Neuron (in vitro differentiated cells): ENCODE measurements at regions not wholly inside any gene's neighbourhood (a gene's known extent, or its start where the extent isn't known, plus 50 kb on each side); places are given as distances from the start of the nearest gene placed in this dataset.
"Not testable (repeated sequence)": the region's sequence is repeated elsewhere in the genome, so short reads cannot be mapped to it uniquely, and the experiment has no call there.

Experiments
- H2AFZ ChIP-seq: one replicate; pipeline ENCODE4 v1.6.1; 2013; ENCODE audit warnings: low read depth, mild to moderate bottlenecking, inconsistent platforms, low read length, moderate library complexity
- H3K27me3 ChIP-seq: one replicate; pipeline ENCODE4 v1.6.1; 2013; ENCODE audit warnings: low read length; ENCODE audit not compliant: insufficient read depth
- H3K36me3 ChIP-seq: one replicate; pipeline ENCODE4 v1.6.1; 2013; ENCODE audit warnings: low read length; ENCODE audit not compliant: insufficient read depth
- H3K4me1 ChIP-seq: one replicate; pipeline ENCODE4 v1.6.1; 2013; ENCODE audit warnings: low read length; ENCODE audit not compliant: insufficient read depth
- H3K4me3 ChIP-seq: 2 replicates; pipeline ENCODE4 v1.5.1; 2013; ENCODE audit warnings: mild to moderate bottlenecking, low read length, moderate library complexity
- H3K9me3 ChIP-seq: one replicate; pipeline ENCODE4 v1.6.1; 2013; ENCODE audit warnings: low read length

DNA sequence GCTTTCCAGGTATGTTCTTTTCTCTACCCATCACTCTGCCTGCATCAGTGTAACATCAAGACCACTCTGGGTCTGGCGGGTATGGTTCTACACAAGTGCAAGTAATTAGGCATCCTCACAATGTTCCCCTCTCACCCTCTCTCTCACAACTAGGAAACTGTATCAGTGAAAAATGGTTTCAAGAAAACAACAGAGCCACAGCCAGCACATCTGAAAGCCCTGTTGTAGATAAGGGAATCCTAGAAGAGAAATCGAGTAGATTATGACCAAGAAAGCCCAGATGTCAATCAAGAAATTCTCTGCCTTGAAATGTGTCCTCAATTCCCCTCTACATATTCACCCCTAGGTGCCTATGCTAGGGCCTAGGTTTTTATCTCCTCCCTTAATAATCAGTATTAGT is 281.3 kb upstream of the ANKRD50 start:
- Histone ChIP-seq H3K27me3 (no peaks in the 10 kb centered on the region), H3K9me3 (no peaks in the 10 kb centered on the region), H3K4me1 (no peaks in the 10 kb centered on the region), H2AFZ (no peak overlapping the region), H3K4me3 (no peak overlapping the region), H3K36me3 (no peaks in the 10 kb centered on the region)

DNA sequence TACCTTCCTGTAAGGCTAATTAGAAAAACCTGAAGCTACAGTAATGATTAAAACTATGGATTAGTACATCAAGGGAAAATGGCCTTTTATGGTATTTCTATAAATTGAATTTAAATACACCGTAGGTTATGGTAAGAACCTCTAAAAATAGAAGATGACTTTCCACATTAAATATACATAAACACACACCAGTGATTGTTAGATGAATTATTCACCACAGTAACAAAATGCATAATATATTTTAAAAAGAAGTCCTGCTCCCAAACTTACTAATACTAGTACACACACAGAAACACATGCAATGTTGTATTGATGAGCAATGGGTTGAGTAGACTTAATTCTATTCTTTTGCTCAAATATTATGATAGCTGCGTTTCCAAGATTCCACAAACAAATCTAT is 277.9 kb upstream of the ANKRD50 start:
- Histone ChIP-seq H3K36me3 (no peaks in the 10 kb centered on the region), H3K4me1 (no peaks in the 10 kb centered on the region), H3K9me3 (no peaks in the 10 kb centered on the region), H3K27me3 (no peaks in the 10 kb centered on the region), H3K4me3 (no peak overlapping the region), H2AFZ (no peak overlapping the region)

DNA sequence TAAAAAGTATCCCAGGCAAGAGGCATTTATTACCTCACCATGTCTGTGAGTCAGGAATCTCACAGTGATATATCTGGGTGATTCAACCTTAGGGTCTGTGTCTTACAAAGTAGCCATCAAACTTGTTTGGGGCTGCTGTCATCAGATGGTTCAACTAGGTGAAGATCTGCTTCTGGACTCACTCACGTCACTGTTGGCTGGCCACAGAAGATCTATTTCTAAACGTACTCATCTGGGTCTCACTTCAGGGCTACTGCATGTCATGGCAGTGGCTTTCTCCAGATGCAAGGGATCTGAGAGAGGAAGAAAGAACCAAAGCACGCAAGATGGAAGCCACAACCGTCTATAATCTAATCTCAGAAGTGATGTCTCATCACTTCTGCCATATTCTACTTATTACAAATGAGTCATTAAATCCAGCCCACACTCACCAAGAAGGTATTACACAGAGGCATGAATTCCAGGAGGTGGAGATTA is 267.8 kb upstream of the ANKRD50 start:
- Histone ChIP-seq H3K36me3 (no peaks in the 10 kb centered on the region), H3K27me3 (no peaks in the 10 kb centered on the region), H3K9me3 (no peaks in the 10 kb centered on the region), H3K4me1 (no peaks in the 10 kb centered on the region), H3K4me3 (no peak overlapping the region), H2AFZ (no peak overlapping the region)

DNA sequence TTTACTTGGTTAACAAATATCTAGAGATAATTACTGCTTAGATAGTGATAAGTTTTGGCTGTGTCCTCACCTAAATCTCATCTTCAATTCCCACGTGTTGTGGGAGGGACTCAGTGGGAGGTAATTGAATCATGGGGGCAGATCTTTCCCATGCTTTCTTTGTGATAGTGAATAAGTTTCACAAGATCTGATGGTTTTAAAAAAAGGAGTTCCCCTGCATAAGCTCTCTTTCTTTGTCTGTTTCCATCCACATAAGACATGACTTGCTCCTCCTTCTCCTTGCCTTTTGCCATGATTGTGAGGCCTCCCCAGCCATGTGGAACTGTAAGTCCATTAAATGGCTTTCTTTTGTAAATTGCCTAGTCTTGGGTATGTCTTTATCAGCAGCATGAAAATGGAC is 266.0 kb upstream of the ANKRD50 start:
- H3K36me3 ChIP-seq, H3K27me3 ChIP-seq, H3K9me3 ChIP-seq, H2AFZ ChIP-seq, H3K4me3 ChIP-seq, H3K4me1 ChIP-seq: not testable (repeated sequence)

DNA sequence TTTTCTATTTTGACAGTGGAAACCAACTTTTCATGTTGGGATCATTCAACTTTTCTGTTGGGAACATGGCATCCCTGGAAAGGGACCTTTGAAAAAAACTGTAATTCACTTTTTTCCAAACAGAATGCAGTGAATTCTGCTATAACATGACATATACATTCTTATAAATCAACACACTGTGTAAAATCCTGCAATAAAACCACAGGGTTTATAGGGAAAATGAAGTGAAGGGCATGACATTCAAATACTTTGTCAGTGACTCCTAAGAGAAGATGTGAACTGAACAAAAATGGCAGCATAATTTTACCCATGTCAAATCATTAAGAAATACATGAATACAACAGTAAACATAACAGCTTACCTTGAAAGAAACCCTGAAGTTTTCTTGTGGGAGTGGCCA is 264.5 kb upstream of the ANKRD50 start:
- Histone ChIP-seq H3K4me3 (no peak overlapping the region), H2AFZ (no peak overlapping the region), H3K36me3 (no peaks in the 10 kb centered on the region), H3K4me1 (no peaks in the 10 kb centered on the region), H3K9me3 (no peaks in the 10 kb centered on the region), H3K27me3 (no peaks in the 10 kb centered on the region)

DNA sequence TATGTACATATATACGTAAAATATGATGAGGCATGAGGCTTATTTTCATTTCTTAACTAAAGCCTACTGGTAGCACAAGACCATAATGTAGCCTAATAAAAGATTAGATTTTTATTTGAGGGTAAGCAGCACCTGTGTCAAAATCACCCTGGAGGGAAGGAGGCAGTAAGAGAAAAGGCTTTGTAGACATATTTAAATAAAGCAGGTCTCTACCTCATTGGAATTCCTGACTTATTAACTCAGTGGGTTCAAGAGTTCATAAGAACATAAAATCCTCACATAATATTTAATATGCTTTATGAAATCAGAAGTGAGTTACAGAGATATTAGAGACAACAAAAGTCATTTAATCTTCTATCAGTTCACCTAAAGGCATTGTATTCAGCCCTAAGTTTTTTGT is 261.6 kb upstream of the ANKRD50 start:
- no peaks in the 10 kb centered on the region for H3K36me3 ChIP-seq
- no peaks in the 10 kb centered on the region for H3K9me3 ChIP-seq
- H3K4me1 ChIP-seq, result no peaks in the 10 kb centered on the region
- H3K4me3 ChIP-seq, result no peak overlapping the region
- H2AFZ ChIP-seq, result no peak overlapping the region
- H3K27me3 ChIP-seq, result no peaks in the 10 kb centered on the region

DNA sequence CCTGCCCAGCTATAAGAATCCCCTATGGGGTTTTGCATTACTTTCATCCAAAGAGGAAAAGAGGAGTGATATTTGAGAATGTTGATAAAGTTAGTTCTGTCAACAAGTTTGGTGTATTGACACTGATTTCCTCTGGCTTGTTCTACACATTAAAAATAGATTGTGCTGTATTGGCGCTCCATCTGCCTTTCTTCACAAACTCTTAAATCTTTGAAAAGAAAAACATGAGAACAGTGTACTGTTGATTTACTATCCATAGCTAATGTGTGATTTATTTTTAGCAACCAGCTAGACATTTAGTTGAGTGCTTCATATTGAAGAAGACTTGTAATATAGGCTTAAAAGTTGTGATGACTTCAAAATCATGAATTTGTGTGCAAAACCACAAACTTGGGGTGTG is 261.2 kb upstream of the ANKRD50 start:
- H3K4me1 ChIP-seq, result no peaks in the 10 kb centered on the region
- no peak overlapping the region for H3K4me3 ChIP-seq
- no peaks in the 10 kb centered on the region for H3K9me3 ChIP-seq
- H3K27me3 ChIP-seq, result no peaks in the 10 kb centered on the region
- no peak overlapping the region for H2AFZ ChIP-seq
- no peaks in the 10 kb centered on the region for H3K36me3 ChIP-seq

DNA sequence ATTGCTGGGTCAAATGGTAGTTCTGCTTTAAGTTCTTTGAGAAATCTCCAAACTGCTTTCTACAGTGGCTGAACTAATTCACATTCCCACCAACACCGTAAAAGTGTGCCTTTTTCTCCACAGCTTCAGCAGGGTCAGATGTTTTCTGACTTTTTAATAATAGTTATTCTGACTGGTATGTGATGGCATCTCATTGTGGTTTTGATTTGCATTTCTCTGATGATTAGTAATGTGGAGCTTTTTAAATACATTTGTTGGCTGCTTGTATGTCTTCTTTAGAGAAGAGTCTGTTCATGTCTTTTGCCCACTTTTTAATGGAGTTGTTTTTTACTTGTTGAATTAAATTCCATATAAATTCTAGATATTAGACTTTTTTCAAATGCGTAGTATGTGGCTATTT is 257.5 kb upstream of the ANKRD50 start:
- Histone ChIP-seq H2AFZ (no peak overlapping the region), H3K9me3 (no peaks in the 10 kb centered on the region), H3K36me3 (no peaks in the 10 kb centered on the region), H3K4me1 (no peaks in the 10 kb centered on the region), H3K27me3 (no peaks in the 10 kb centered on the region), H3K4me3 (no peak overlapping the region)

DNA sequence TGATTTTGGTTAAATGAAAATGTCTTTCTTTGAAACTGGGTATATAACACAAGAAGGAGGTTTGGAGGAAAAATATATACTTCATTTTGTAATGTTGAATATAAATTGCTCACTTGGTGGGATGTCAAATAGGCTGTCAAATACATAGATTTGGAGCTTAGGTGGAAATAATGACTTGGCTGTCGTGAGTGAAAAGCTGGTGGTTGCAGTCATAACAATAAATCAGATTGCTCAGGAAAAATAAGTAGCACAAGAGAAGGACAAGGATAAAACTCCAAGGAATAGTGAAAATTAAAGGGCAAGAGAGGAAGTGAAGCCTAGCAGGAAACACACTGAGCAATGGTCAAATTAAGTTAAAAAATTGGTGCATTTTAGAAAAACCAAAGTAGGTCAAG is 253.0 kb upstream of the ANKRD50 start:
- no peak overlapping the region for H2AFZ ChIP-seq
- no peak overlapping the region for H3K4me3 ChIP-seq
- peaks cover 6% of the 10 kb centered on the region for H3K9me3 ChIP-seq
- no peaks in the 10 kb centered on the region for H3K4me1 ChIP-seq
- H3K27me3 ChIP-seq, result no peaks in the 10 kb centered on the region
- H3K36me3 ChIP-seq, result no peaks in the 10 kb centered on the region

DNA sequence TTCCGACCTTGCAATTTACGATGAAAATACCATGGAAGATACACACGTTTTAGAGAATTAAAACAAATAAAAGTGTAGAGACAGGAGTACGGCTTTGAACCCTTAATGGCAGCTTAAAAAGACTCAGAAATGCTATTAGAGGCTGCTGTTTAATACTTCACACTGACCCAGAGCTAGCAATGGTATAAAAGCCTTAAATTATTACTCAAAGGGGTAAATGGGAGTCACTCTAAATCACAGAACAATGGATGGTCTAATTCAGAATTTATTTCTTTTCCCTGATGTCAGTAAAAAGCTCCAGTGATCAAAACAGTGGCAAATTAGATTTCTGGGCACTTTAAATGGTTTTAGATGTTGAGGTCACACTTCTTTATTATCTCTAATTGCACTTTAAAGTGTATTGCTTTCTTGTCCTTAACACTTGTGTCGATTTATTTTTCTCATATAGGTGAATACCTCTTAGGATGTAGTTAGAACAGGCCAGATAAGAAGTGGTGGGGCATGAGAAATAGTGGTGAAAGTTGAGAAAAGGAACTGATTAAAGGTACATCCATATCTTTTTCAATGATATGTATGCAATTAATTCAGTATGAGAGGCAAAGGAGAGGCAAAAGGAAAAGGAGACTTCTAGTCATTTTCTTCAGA is 252.4 kb upstream of the ANKRD50 start:
- H3K9me3 ChIP-seq, result peaks cover 6% of the 10 kb centered on the region
- no peaks in the 10 kb centered on the region for H3K36me3 ChIP-seq
- H3K4me3 ChIP-seq, result no peak overlapping the region
- no peaks in the 10 kb centered on the region for H3K4me1 ChIP-seq
- H3K27me3 ChIP-seq, result no peaks in the 10 kb centered on the region
- no peak overlapping the region for H2AFZ ChIP-seq

DNA sequence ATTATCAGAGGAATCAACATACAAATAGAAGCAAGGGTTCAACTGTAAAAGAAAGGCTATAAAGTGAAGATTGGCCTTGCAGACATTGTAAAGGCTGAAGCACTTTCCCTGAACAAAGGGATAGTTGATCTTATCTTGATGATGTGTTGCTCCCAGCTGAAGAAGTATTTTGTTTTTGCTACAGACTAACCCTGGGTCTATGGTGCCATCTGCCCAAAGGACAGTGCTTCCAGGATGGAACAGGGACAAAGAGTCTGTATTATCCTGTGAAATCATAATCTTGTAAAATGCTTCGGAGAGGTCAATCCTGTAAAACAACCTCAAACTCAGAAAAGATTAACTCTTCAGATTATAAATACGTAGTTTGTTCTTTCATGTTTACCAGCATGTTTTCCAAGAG is 251.7 kb upstream of the ANKRD50 start:
- H3K36me3 ChIP-seq, result no peaks in the 10 kb centered on the region
- no peaks in the 10 kb centered on the region for H3K4me1 ChIP-seq
- no peaks in the 10 kb centered on the region for H3K27me3 ChIP-seq
- peaks cover 6% of the 10 kb centered on the region for H3K9me3 ChIP-seq
- H3K4me3 ChIP-seq, result no peak overlapping the region
- H2AFZ ChIP-seq, result no peak overlapping the region

DNA sequence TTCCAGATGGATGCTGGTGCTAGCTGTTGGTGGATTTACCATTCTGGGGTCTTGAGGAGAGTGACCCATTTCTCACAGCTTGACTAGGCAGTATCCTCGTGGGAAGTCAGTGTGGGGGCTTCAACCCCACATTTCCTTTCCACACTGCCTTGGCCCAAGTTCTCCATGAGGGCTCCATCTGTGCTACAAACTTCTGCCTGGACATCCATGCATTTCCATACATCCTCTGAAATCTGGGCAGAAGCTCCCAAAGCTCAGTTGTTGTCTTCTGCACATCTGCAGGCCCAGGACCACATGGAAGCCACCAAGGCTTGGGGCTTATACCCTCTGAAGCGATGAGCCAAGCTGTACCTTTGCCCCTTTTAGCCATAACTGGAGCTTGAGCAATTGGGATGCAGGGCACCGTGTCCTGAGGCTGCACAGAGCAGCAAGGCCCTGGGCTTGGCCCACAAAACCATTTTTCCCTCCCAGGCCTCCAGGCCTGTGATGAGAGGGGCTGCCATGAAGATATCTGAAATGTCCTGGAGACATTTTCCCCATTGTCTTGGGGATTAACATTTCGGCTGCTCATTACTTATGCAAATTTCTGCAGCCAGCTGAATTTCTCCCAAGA is 248.7 kb upstream of the ANKRD50 start:
- Histone ChIP-seq H3K4me3 (no peak overlapping the region), H3K9me3 (peaks cover 6% of the 10 kb centered on the region), H3K36me3 (no peaks in the 10 kb centered on the region), H3K27me3 (no peaks in the 10 kb centered on the region), H3K4me1 (no peaks in the 10 kb centered on the region), H2AFZ (no peak overlapping the region)

DNA sequence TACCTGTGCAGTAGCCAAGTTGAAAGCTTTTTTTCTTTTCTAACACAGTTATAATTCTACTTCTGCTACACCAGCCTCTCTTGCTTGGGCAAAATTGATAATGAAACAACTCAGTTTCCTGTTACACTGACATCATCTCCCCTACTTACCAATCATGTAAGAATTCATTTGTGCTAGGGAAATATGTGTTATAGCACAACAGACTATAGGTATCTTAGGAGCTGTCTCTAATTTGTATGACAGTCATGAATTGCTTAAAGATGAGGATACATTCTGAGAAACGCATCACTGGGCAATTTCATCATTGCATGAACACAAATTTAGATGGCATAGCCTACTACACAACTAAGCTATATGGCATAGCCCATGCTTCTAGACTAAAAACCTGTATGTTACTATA is 246.3 kb upstream of the ANKRD50 start:
- Histone ChIP-seq H3K4me1 (no peaks in the 10 kb centered on the region), H3K4me3 (no peak overlapping the region), H3K9me3 (peaks cover 6% of the 10 kb centered on the region), H2AFZ (no peak overlapping the region), H3K27me3 (no peaks in the 10 kb centered on the region), H3K36me3 (no peaks in the 10 kb centered on the region)

DNA sequence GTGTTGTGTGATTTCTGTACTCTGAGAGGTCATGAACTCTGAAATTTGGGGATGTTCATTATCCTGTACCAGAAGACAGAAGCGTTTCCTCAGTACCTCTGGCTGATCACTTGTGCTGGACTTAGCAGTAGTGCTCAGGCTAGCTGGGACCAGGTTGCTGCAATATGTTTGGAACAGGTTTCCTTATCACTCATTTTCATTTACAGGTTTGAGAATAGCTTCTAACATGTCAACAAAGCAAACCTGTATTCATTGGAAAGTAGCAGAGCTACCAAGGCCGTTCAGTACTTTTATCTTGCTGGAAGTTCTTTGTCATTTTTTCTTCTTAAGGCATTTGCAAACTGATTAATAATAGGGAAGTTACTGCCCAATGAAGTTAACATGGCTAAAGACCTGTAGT is 242.9 kb upstream of the ANKRD50 start:
- H3K4me3 ChIP-seq, result no peak overlapping the region
- H3K27me3 ChIP-seq, result no peaks in the 10 kb centered on the region
- no peak overlapping the region for H2AFZ ChIP-seq
- H3K4me1 ChIP-seq, result no peaks in the 10 kb centered on the region
- no peaks in the 10 kb centered on the region for H3K9me3 ChIP-seq
- no peaks in the 10 kb centered on the region for H3K36me3 ChIP-seq
